ENCODE measurements at regions not wholly inside any gene's neighbourhood (a gene's known extent, or its start where the extent isn't known, plus 50 kb on each side); places are given as distances from the start of the nearest gene placed in this dataset.

GRCh38 chr3:106182950-106183511 lies 314.2 kb upstream of the CBLB start:
- Histone ChIP-seq H3K9me3 (replicated peaks; ENCODE audit: low read length) (no peaks in the 10 kb centered on the region), H3K9ac (ENCODE audit: low read depth, low read length) (no peak overlapping the region), H3K4me2 (ENCODE audit: low read length) (no peak overlapping the region), H3K36me3 (ENCODE audit: insufficient read depth, low read length) (no peaks in the 10 kb centered on the region), H3K4me3 (ENCODE audit: low read length) (no peak overlapping the region), H3K27me3 (ENCODE audit: control insufficient read depth, insufficient read depth, low read length) (no peaks in the 10 kb centered on the region), H3K4me1 (ENCODE audit: control insufficient read depth, insufficient read depth, low read length) (peaks cover 3% of the 10 kb centered on the region)

- Histone ChIP-seq H3K4me1 (ENCODE audit: control insufficient read depth, insufficient read depth, low read length) (peaks cover 3% of the 10 kb centered on the region), H3K9me3 (replicated peaks; ENCODE audit: low read length) (no peaks in the 10 kb centered on the region), H3K27me3 (ENCODE audit: control insufficient read depth, insufficient read depth, low read length) (no peaks in the 10 kb centered on the region), H3K36me3 (ENCODE audit: insufficient read depth, low read length) (no peaks in the 10 kb centered on the region), H3K4me2 (ENCODE audit: low read length) (no peak overlapping the region), H3K4me3 (ENCODE audit: low read length) (no peak overlapping the region), H3K9ac (ENCODE audit: low read depth, low read length) (no peak overlapping the region)
These were observed 315.1 kb upstream of the CBLB start for GRCh38 chr3:106183762-106184391.

DNA sequence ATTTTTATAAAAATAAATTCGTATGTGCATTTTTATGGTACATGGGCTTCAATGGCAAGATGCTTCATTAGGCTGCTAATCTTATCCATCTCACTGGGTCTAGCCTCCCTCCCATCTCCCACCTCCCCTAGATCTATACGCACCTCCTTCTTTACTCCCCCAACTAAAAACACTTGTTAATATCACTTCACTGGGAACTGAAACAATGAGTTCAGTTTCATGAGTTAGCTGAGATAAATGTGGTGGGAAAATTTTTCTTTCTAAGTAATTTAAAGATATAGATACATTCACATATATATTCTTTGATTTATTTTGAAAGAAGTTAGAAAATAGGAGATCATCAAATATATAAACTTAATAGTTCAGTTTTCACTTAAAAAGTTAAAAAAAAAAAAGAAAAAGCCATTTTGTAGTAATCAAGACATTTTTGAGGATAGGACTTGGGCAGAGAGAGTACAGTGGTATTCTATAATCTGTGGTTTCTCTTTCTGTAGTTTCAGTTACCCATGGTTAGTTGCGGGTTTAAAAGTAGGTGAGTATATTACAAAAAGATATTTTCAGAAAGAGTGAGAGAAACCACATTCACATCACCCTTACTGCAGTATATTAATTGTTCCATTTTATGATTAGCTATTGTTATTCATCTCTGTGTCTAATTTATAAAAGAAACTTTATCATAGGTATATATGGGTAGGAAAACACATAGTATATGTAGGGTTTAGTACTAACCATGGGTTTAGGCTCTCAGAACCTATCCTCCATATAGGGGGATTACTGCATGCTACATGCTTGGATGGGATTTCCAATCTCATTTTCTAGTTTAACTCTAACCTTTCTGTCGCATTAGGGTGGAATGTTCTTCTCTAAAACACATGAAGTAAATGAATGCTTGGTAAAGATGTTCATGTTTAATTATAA lies 316.0 kb upstream of the CBLB start:
- no peaks in the 10 kb centered on the region for H3K27me3 ChIP-seq (ENCODE audit: control insufficient read depth, insufficient read depth, low read length)
- no peaks in the 10 kb centered on the region for H3K9me3 ChIP-seq (replicated peaks; ENCODE audit: low read length)
- peaks cover 3% of the 10 kb centered on the region for H3K4me1 ChIP-seq (ENCODE audit: control insufficient read depth, insufficient read depth, low read length)
- no peak overlapping the region for H3K4me3 ChIP-seq (ENCODE audit: low read length)
- H3K4me2 ChIP-seq (ENCODE audit: low read length), result no peak overlapping the region
- H3K36me3 ChIP-seq (ENCODE audit: insufficient read depth, low read length), result no peaks in the 10 kb centered on the region
- H3K9ac ChIP-seq (ENCODE audit: low read depth, low read length), result no peak overlapping the region

DNA sequence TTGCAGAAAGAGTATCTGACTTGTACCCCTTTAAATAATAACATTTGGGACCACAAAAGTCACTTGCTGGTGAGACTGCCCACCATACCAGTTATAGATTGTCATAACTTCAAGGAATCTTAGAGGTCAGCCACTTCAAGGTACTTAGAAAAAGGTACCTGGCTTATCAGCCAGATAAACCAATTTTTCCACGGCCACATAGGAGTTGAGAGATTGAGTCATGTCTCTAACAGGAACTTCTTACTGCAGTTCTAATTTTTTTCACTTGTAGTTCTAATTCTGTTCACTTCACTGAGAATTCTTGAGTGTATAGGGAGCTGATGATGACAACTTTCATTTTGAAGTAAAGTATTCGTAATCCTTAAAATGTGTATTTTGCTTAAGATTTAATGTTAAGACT lies 317.1 kb upstream of the CBLB start:
- Histone ChIP-seq H3K4me1 (ENCODE audit: control insufficient read depth, insufficient read depth, low read length) (peaks cover 3% of the 10 kb centered on the region), H3K9me3 (replicated peaks; ENCODE audit: low read length) (no peaks in the 10 kb centered on the region), H3K27me3 (ENCODE audit: control insufficient read depth, insufficient read depth, low read length) (no peaks in the 10 kb centered on the region), H3K4me3 (ENCODE audit: low read length) (no peak overlapping the region), H3K4me2 (ENCODE audit: low read length) (no peak overlapping the region), H3K9ac (ENCODE audit: low read depth, low read length) (no peak overlapping the region), H3K36me3 (ENCODE audit: insufficient read depth, low read length) (no peaks in the 10 kb centered on the region)

DNA sequence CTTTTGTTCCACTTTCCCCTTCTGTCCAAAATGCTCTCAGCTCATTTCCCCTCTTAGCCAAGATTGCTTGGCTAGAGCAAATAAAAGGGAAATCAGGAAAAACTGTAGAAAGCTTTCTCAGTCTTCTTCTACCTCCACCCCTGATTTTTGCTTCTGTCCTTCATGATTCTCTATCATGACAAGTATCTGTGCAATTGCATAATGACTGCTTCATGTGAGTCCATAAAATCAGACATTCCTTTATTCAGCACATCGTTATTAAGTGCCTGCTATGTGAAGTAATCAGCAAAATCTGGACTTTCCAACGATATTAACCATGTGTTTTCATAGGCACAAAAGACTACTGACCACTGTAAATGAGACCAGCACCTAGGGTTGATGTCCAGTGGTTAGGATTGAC lies 321.5 kb upstream of the CBLB start:
- no peak overlapping the region for H3K9ac ChIP-seq (ENCODE audit: low read depth, low read length)
- no peaks in the 10 kb centered on the region for H3K36me3 ChIP-seq (ENCODE audit: insufficient read depth, low read length)
- no peak overlapping the region for H3K4me3 ChIP-seq (ENCODE audit: low read length)
- H3K9me3 ChIP-seq (replicated peaks; ENCODE audit: low read length), result no peaks in the 10 kb centered on the region
- H3K27me3 ChIP-seq (ENCODE audit: control insufficient read depth, insufficient read depth, low read length), result no peaks in the 10 kb centered on the region
- no peaks in the 10 kb centered on the region for H3K4me1 ChIP-seq (ENCODE audit: control insufficient read depth, insufficient read depth, low read length)
- H3K4me2 ChIP-seq (ENCODE audit: low read length), result no peak overlapping the region

DNA sequence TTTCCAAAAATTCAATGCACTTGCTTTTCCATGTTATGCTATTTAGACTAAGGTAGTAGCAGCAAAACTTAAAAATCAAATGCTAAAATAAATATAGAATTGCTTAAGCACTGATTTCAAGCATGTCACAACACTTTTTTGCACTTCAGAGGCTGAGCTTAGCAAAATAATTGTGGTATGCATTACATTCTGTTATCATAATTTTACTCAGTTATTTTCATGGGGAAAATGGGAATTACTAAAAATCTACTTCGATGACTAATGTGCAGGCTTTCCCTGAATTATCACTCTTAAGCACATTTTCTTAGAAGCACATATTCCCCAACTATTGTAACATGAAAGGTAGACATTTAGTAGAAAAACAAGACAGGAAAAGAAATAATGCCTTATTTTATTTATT lies 322.4 kb upstream of the CBLB start:
- Histone ChIP-seq H3K36me3 (ENCODE audit: insufficient read depth, low read length) (no peaks in the 10 kb centered on the region), H3K4me3 (ENCODE audit: low read length) (no peak overlapping the region), H3K27me3 (ENCODE audit: control insufficient read depth, insufficient read depth, low read length) (no peaks in the 10 kb centered on the region), H3K4me2 (ENCODE audit: low read length) (no peak overlapping the region), H3K9me3 (replicated peaks; ENCODE audit: low read length) (no peaks in the 10 kb centered on the region), H3K4me1 (ENCODE audit: control insufficient read depth, insufficient read depth, low read length) (no peaks in the 10 kb centered on the region), H3K9ac (ENCODE audit: low read depth, low read length) (no peak overlapping the region)

DNA sequence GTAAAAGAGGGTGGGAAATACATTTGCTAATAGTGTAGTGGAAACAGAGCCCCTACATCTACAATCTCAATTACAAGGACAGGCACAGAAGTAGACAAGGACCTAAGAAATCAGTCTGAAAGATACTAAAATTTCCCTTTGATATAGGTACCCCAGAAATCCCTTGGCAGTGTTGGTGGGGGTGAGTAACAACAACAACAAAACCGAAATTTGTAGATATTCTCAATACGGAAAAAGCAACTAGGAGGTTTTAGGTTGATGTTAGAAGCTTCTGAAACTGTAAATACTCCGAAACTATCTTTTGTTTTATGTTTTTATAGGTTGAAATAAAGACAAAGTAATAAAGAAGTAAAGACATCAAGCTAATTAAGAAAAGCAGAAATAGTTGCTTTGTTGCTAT lies 323.1 kb upstream of the CBLB start:
- Histone ChIP-seq H3K27me3 (ENCODE audit: control insufficient read depth, insufficient read depth, low read length) (no peaks in the 10 kb centered on the region), H3K9me3 (replicated peaks; ENCODE audit: low read length) (no peaks in the 10 kb centered on the region), H3K4me3 (ENCODE audit: low read length) (no peak overlapping the region), H3K4me2 (ENCODE audit: low read length) (no peak overlapping the region), H3K4me1 (ENCODE audit: control insufficient read depth, insufficient read depth, low read length) (no peaks in the 10 kb centered on the region), H3K9ac (ENCODE audit: low read depth, low read length) (no peak overlapping the region), H3K36me3 (ENCODE audit: insufficient read depth, low read length) (no peaks in the 10 kb centered on the region)

GRCh38 chr3:106193876-106194275 lies 325.1 kb upstream of the CBLB start:
- no peaks in the 10 kb centered on the region for H3K9me3 ChIP-seq (replicated peaks; ENCODE audit: low read length)
- no peaks in the 10 kb centered on the region for H3K4me1 ChIP-seq (ENCODE audit: control insufficient read depth, insufficient read depth, low read length)
- no peak overlapping the region for H3K4me2 ChIP-seq (ENCODE audit: low read length)
- H3K4me3 ChIP-seq (ENCODE audit: low read length), result no peak overlapping the region
- H3K9ac ChIP-seq (ENCODE audit: low read depth, low read length), result no peak overlapping the region
- no peaks in the 10 kb centered on the region for H3K27me3 ChIP-seq (ENCODE audit: control insufficient read depth, insufficient read depth, low read length)
- H3K36me3 ChIP-seq (ENCODE audit: insufficient read depth, low read length), result no peaks in the 10 kb centered on the region

DNA sequence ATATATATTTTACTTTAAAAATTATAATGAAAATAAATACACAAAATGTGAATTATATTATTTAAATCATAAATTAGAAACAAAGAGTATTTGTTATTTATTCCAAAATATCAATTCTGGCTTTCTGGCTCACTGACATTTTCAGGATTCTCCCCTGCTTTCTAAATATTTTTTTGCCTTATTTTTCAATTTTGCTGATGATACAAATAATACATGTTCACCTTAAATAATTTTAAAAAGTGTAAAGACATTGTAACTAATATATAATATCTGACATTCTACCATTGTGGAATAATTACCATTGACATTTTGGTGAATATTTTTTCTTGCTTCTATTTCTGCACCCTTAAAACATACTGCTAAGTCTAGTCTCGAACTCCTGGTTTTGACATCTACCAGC lies 325.9 kb upstream of the CBLB start:
- H3K4me3 ChIP-seq (ENCODE audit: low read length), result no peak overlapping the region
- no peaks in the 10 kb centered on the region for H3K36me3 ChIP-seq (ENCODE audit: insufficient read depth, low read length)
- no peak overlapping the region for H3K9ac ChIP-seq (ENCODE audit: low read depth, low read length)
- no peaks in the 10 kb centered on the region for H3K4me1 ChIP-seq (ENCODE audit: control insufficient read depth, insufficient read depth, low read length)
- H3K9me3 ChIP-seq (replicated peaks; ENCODE audit: low read length), result no peaks in the 10 kb centered on the region
- no peak overlapping the region for H3K4me2 ChIP-seq (ENCODE audit: low read length)
- no peaks in the 10 kb centered on the region for H3K27me3 ChIP-seq (ENCODE audit: control insufficient read depth, insufficient read depth, low read length)

DNA sequence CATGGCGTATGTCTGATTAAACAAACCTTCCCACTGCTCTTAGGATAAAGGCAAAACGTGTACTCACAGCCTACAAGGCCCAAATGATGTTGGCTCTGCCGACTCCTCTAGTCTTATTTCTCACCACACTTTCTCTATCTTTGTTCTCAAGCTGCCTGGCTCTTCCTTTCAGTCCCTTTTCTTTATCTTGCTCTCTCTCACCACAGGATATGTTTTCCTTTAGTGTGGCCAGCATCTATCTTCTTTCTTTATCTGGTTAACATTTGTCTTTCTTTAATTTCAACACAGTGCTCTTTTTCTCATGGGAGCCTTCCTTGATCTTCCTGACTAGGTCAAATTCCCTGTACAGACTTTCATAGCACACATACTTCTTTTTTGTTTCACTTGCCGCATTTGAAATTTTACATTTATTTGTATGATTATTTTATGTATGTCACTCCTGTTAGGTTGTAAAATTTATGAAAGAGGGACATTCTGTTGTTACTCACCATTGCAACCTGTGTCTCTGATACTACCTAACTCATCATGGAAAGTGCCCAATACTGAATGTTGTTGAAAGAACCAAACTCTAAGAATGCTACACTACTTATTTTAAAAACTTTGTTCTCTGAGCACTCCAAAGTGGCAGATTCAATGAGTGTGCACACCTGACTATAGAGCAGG lies 328.9 kb upstream of the CBLB start:
- H3K27me3 ChIP-seq (ENCODE audit: control insufficient read depth, insufficient read depth, low read length), result no peaks in the 10 kb centered on the region
- H3K9ac ChIP-seq (ENCODE audit: low read depth, low read length), result no peak overlapping the region

DNA sequence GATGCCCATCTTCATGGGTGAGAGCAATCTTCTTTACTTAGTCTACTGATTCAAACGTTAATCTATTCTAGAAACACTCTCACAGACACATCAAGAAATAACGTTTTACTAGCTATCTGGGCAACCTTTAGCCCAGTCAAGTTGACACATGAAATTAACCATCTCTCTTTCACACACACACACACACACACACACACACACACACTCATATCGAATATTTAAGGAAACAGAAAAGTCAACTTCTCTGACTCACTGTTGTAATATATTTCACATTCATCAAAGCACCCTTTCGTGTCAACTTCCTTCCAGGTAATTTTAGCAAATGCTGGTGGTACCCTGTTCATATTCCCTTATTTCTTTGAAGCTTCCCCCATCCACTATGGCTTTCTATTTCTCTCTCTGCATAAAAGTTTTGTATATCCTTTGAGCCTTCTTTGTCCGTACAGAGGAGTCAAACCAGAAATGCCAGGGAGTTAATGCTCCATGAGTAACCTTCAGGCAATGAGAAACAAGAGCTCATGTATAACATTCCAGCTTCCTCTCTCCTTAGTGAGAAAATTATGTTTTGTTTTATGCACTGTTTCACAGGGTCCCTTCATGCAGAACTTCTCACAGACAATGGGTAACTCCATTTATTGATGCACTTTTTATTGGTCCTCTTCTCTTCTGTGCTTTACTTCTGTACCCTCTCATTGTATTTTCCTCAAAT lies 335.5 kb upstream of the CBLB start:
- Histone ChIP-seq H3K4me1 (ENCODE audit: control insufficient read depth, insufficient read depth, low read length) (no peaks in the 10 kb centered on the region), H3K9me3 (replicated peaks; ENCODE audit: low read length) (no peaks in the 10 kb centered on the region), H3K4me3 (ENCODE audit: low read length) (no peak overlapping the region), H3K36me3 (ENCODE audit: insufficient read depth, low read length) (no peaks in the 10 kb centered on the region), H3K4me2 (ENCODE audit: low read length) (no peak overlapping the region), H3K9ac (ENCODE audit: low read depth, low read length) (no peak overlapping the region), H3K27me3 (ENCODE audit: control insufficient read depth, insufficient read depth, low read length) (no peaks in the 10 kb centered on the region)

More for the DNA sequence above, 328.9 kb upstream of the CBLB start:
- Histone ChIP-seq H3K4me3 (ENCODE audit: low read length) (no peak overlapping the region), H3K4me2 (ENCODE audit: low read length) (no peak overlapping the region), H3K9me3 (replicated peaks; ENCODE audit: low read length) (no peaks in the 10 kb centered on the region), H3K36me3 (ENCODE audit: insufficient read depth, low read length) (no peaks in the 10 kb centered on the region), H3K4me1 (ENCODE audit: control insufficient read depth, insufficient read depth, low read length) (no peaks in the 10 kb centered on the region)

All from skeletal muscle satellite cell (primary cell).